Stimulated activated CD8-positive, alpha-beta memory T cell treated with anti-CD3 and anti-CD28 coated beads, Interleukin-7, amount 100 ng/mL, for 1 hour (primary cell): ENCODE measurements at regions not wholly inside any gene's neighbourhood (a gene's known extent, or its start where the extent isn't known, plus 50 kb on each side); places are given as distances from the start of the nearest gene placed in this dataset.

Source experiments
- DNase-seq, 2 donors: peaks; one replicate each; pipeline ENCODE4 v3.0.0-alpha.2; 2020; ENCODE audit warnings: low read depth in 2 of 2

- DNase-seq, result no peak
These were observed 2131.7 kb downstream of the MRPL39 start for GRCh38 chr21:23475281-23476219.

GRCh38 chr21:23471877-23472276 is 2135.4 kb downstream of the MRPL39 start:
- no peak for DNase-seq

GRCh38 chr21:23463365-23463764 is 2143.9 kb downstream of the MRPL39 start:
- DNase-seq, result no peak

- no peak for DNase-seq
These were observed 2151.6 kb downstream of the MRPL39 start for GRCh38 chr21:23455676-23456075.

GRCh38 chr21:23452384-23453083 is 2154.7 kb downstream of the MRPL39 start:
- DNase-seq, result no peak

- no peak for DNase-seq
These were observed 2162.0 kb downstream of the MRPL39 start for GRCh38 chr21:23445307-23445706.

GRCh38 chr21:23438081-23438480 is 2169.2 kb downstream of the MRPL39 start:
- no peak for DNase-seq

- no peak for DNase-seq
These were observed 2204.3 kb downstream of the MRPL39 start for GRCh38 chr21:23402929-23403520.

GRCh38 chr21:23401278-23401677 is 2206.0 kb downstream of the MRPL39 start:
- DNase-seq, result no peak

GRCh38 chr21:23398726-23399125 is 2208.6 kb downstream of the MRPL39 start:
- DNase-seq, result no peak

GRCh38 chr21:23394458-23394857 is 2212.8 kb downstream of the MRPL39 start:
- no peak for DNase-seq

GRCh38 chr21:23384679-23385078 is 2222.6 kb downstream of the MRPL39 start:
- no peak for DNase-seq

GRCh38 chr21:23374155-23374554 is 2233.1 kb downstream of the MRPL39 start:
- no peak for DNase-seq

GRCh38 chr21:23356905-23357304 is 2250.4 kb downstream of the MRPL39 start:
- DNase-seq, result no peak

GRCh38 chr21:23316190-23316589 is 2291.1 kb downstream of the MRPL39 start:
- DNase-seq, result no peak

GRCh38 chr21:23308741-23309140 is 2298.5 kb downstream of the MRPL39 start:
- no peak for DNase-seq

GRCh38 chr21:23307065-23307464 is 2300.2 kb downstream of the MRPL39 start:
- DNase-seq, result no peak

- DNase-seq, result no peak
These were observed 2294.1 kb downstream of the NCAM2 start for GRCh38 chr21:23292292-23292691.

- no peak for DNase-seq
These were observed 2283.7 kb downstream of the NCAM2 start for GRCh38 chr21:23281917-23282316.

- DNase-seq, result no peak
These were observed 2251.6 kb downstream of the NCAM2 start for GRCh38 chr21:23249760-23250159.

GRCh38 chr21:23247334-23247733 is 2249.1 kb downstream of the NCAM2 start:
- no peak for DNase-seq

- DNase-seq, result no peak
These were observed 2247.0 kb downstream of the NCAM2 start for GRCh38 chr21:23245255-23245654.

GRCh38 chr21:23223882-23224281 is 2225.7 kb downstream of the NCAM2 start:
- no peak for DNase-seq
